Cardiac fibroblast (primary cell): ENCODE measurements at regions not wholly inside any gene's neighbourhood (a gene's known extent, or its start where the extent isn't known, plus 50 kb on each side); places are given as distances from the start of the nearest gene placed in this dataset.
A peak's percentile ranks its signal among the peaks of the same experiment; 100 is the strongest.

Experiments
- DNase-seq, 2 donors: peaks; one replicate each; pipeline versions ENCODE4 v3.0.0 to v3.0.0-alpha.2; 2010; ENCODE audit warnings: low read depth in 2 of 2
- H3K4me3 ChIP-seq, 2 donors: replicated peaks in 1 of 2; 1 replicate in 1 of 2; 2 replicates in 1 of 2; pipeline ENCODE4 v1.5.1; 2011; ENCODE audit warnings: low read depth in 2 of 2, low read length in 2 of 2, mild to moderate bottlenecking in 2 of 2, moderate library complexity in 1 of 2
- CTCF ChIP-seq: IDR thresholded peaks from one replicate; pipeline ENCODE4 v1.5.1; 2011; ENCODE audit warnings: low read depth, mild to moderate bottlenecking, low read length, inconsistent platforms

- no peak for TF ChIP-seq CTCF
- no peak overlapping the region for H3K4me3 ChIP-seq
Observed at GRCh38 chr3:30169487-30169886, 436.9 kb upstream of the TGFBR2 start.

DNA sequence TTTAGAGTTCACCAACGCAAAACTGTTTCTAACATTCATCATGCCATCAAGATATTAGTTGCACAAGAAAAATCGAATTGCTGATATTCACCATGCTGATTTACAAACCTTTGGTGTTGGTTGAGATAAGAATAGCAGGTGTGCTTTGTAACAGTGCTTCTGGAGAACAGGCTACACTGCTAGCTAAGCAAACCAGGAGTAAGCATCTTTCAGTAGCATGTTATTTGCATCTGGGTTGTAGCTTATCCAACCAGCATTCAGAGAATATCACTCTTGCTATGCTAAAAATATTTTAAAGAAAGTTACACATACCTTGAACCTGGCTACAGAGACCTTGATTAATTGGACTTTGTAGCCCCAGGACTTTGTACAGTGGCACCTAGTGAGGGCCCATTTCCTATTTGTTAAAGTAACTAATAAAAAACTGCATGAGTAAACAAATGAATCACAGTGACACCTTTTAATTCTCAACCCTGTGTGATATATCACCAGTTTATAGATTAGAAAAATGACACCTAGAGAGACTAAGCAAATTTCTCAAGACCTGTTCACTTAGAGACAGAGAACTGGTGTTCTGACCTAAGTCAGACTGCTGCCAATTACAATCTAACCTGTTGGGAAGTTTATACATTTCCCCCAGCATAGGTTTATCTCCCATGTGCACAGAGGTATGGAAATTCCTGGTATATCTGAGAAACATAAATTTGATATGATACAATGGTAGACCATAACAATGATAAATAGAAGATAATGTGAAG lies 435.5 kb upstream of the TGFBR2 start:
- no peak for DNase-seq
- no peak for TF ChIP-seq CTCF
- no peak overlapping the region for H3K4me3 ChIP-seq

More at GRCh38 chr3:30169487-30169886, 436.9 kb upstream of the TGFBR2 start:
- DNase-seq: no peak

DNA sequence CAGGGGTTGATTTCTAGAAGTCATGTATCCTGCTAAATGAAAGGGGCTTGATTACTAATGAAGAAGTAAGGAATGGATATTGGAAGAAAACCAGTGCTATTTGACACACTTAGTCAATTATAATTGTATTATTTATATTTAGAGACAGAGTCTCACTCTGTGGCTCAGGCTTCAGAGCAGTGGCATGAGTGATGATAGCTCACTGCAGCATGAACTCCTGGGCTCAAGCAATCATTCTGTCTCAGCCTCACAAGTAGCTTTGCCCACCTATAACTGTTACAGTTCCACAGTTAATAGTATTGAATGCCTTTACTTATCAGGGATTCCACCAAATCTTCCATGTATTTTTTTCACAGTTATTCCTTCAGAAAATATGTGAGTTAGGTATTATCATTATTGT lies 432.0 kb upstream of the TGFBR2 start:
- no peak for TF ChIP-seq CTCF
- no peak for DNase-seq
- no peak overlapping the region for H3K4me3 ChIP-seq

DNA sequence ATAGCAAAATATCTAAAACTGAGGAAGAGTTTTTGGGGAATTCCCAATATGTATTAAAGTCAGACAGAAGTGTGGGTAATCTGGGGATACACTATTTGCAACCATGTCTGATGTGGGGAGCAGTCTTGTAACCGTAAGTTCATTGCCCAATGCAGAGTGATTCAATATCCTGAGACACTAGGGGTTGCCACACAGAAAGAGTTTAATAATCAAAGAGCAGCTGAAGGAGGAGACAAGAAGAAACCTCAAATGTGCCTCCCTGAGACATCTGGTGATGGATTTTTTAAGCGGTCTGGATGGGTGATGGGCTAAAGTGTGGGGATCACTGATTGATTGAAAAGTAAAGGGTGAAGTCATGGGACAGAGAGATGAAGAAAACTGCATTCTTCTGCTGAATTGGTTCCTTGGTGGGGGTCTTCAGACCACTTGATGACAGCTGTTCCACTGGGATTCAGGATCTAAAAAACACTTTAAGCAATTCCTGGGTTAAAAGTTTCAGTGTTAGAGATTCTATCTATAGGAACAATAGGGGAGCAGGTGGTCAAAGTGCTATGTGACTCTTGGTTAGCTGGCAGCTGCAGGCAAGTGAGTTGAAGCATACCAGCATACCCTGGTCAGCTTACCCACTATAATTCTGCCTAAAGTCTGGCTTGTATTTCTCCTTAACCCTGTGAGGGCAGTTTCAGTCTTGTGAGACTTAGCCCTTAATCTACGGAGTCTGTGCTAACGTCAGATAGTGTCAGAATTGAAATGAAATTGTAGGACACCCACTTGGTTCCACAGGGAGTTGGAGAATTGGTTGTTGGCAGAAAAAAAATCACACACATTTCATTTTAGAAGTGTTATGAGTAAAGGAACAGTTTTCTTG lies 425.9 kb upstream of the TGFBR2 start:
- H3K4me3 ChIP-seq: no peak overlapping the region
- DNase-seq: peak; percentile 42 to 81
- no peak for TF ChIP-seq CTCF

DNA sequence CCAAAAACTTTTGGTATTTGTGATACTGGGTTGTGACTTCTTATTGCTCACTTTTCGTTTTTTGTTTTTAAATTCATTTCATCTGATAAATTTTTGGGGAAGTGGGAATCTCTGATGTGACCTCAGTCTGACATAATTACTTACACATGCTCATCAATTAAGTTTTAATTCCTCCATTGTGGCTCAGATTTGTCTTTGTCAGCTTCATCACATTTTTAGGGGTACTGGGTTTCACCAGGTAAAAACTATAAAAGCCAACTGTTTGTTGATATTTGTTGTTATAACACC lies 425.3 kb upstream of the TGFBR2 start:
- no peak for TF ChIP-seq CTCF
- DNase-seq: no peak
- H3K4me3 ChIP-seq: no peak overlapping the region

DNA sequence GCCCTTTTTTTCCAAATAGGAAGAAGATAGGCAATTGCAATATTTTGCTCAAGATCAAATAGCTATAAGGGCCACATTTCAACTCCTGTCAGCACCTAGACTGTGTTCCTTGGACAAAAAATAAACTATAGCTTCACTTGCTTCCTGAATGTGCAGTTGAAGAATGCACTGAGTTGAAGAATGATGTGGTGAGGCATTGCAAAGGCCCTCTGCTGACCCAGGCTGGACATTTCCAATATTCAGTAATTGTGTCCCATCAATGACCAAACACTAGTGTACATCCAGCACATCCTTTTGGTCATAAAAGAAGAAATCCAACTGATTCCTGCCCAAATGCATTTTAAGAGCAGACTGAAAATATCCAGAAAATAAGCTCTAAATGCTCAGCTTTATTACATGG lies 424.8 kb upstream of the TGFBR2 start:
- TF ChIP-seq CTCF: no peak
- H3K4me3 ChIP-seq: no peak overlapping the region
- DNase-seq: no peak
